Fibroblast of lung (primary cell): ENCODE measurements at regions not wholly inside any gene's neighbourhood (a gene's known extent, or its start where the extent isn't known, plus 50 kb on each side); places are given as distances from the start of the nearest gene placed in this dataset.

Experiments
- CTCF ChIP-seq, 2 donors: IDR thresholded peaks in 1 of 2; conservative IDR thresholded peaks in 1 of 2; 1 replicate in 1 of 2; 2 replicates in 1 of 2; pipeline ENCODE4 v1.5.1; 2011 to 2012; ENCODE audit warnings: low read length in 2 of 2, control low read depth in 1 of 2, inconsistent platforms in 1 of 2, low read depth in 1 of 2, mild to moderate bottlenecking in 1 of 2
- EZH2 ChIP-seq: IDR thresholded peaks from 2 replicates; pipeline ENCODE4 v1.5.1; 2012; ENCODE audit warnings: low read length, control low read depth, mild to moderate bottlenecking; ENCODE audit errors: missing control alignments

GRCh38 chr1:71343686-71344416 is 263.0 kb upstream of the ZRANB2 start:
- no peak for TF ChIP-seq CTCF (conservative IDR thresholded peaks at IDR 0.05 in 1 of 2, IDR thresholded peaks at IDR 0.05 in 1 of 2; ENCODE audit: low read depth in 1 of 2, low read length in 2 of 2)
- no peak for TF ChIP-seq EZH2
